ENCODE measurements at regions not wholly inside any gene's neighbourhood (a gene's known extent, or its start where the extent isn't known, plus 50 kb on each side); places are given as distances from the start of the nearest gene placed in this dataset.

- TF ChIP-seq, protein P1, sequence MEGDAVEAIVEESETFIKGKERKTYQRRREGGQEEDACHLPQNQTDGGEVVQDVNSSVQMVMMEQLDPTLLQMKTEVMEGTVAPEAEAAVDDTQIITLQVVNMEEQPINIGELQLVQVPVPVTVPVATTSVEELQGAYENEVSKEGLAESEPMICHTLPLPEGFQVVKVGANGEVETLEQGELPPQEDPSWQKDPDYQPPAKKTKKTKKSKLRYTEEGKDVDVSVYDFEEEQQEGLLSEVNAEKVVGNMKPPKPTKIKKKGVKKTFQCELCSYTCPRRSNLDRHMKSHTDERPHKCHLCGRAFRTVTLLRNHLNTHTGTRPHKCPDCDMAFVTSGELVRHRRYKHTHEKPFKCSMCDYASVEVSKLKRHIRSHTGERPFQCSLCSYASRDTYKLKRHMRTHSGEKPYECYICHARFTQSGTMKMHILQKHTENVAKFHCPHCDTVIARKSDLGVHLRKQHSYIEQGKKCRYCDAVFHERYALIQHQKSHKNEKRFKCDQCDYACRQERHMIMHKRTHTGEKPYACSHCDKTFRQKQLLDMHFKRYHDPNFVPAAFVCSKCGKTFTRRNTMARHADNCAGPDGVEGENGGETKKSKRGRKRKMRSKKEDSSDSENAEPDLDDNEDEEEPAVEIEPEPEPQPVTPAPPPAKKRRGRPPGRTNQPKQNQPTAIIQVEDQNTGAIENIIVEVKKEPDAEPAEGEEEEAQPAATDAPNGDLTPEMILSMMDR (IDR thresholded peaks at IDR 0.05), result no peak
- TF ChIP-seq POLR2A (IDR thresholded peaks at IDR 0.05) (no peak), POLR2AphosphoS5 (IDR thresholded peaks at IDR 0.05) (no peak)
These were observed 80.2 kb upstream of the TMEM229A start for GRCh38 chr7:124113045-124113444.
